Uterus (tissue), 2 donors: ENCODE measurements at regions not wholly inside any gene's neighbourhood (a gene's known extent, or its start where the extent isn't known, plus 50 kb on each side); places are given as distances from the start of the nearest gene placed in this dataset.

ENCODE experiments used
- POLR2A ChIP-seq, 2 donors: fragments of 450-650 bp; IDR thresholded peaks; one replicate each; pipeline ENCODE4 v1.6.1; 2016; ENCODE audit warnings: antibody characterized with exemption in 2 of 2, mild to moderate bottlenecking in 1 of 2, moderate library complexity in 1 of 2
- TF ChIP-seq, protein P1 (sequence below), 4 experiments: fragments of 200-600 bp in 2 of 4; fragments of 450-650 bp in 2 of 4; sonication (generic) in 2 of 4; IDR thresholded peaks; one replicate each; pipeline ENCODE4 v1.5.1; 2016 to 2019; ENCODE audit warnings: antibody characterized with exemption in 4 of 4, mild to moderate bottlenecking in 2 of 4, moderate library complexity in 1 of 4

DNA sequence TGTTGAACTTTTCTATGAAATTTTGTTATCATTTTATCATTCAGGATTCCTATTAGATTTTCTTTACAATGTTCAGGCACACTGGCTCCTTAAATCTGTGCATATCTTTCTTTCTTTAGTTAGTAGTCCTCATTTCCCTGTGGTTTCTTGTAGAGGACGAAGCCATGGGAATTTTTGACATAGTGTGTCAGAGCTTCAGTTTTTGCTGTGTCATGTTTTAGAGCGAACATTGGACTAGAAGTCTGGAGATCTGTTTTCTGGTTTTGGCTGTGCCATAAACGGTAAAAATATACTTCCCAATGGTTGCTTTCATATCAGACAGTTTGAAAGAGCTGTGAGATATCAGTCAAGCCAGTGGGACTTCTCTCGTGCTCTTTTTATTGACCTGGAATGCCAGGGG lies 105.2 kb downstream of the CHCHD4 start:
- no peak for TF ChIP-seq POLR2A (IDR thresholded peaks at IDR 0.05)
- TF ChIP-seq, protein P1, sequence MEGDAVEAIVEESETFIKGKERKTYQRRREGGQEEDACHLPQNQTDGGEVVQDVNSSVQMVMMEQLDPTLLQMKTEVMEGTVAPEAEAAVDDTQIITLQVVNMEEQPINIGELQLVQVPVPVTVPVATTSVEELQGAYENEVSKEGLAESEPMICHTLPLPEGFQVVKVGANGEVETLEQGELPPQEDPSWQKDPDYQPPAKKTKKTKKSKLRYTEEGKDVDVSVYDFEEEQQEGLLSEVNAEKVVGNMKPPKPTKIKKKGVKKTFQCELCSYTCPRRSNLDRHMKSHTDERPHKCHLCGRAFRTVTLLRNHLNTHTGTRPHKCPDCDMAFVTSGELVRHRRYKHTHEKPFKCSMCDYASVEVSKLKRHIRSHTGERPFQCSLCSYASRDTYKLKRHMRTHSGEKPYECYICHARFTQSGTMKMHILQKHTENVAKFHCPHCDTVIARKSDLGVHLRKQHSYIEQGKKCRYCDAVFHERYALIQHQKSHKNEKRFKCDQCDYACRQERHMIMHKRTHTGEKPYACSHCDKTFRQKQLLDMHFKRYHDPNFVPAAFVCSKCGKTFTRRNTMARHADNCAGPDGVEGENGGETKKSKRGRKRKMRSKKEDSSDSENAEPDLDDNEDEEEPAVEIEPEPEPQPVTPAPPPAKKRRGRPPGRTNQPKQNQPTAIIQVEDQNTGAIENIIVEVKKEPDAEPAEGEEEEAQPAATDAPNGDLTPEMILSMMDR (IDR thresholded peaks at IDR 0.05): no peak
